AG08396 (cell line): ENCODE measurements at regions not wholly inside any gene's neighbourhood (a gene's known extent, or its start where the extent isn't known, plus 50 kb on each side); places are given as distances from the start of the nearest gene placed in this dataset.
"Not testable (repeated sequence)": the region's sequence is repeated elsewhere in the genome, so short reads cannot be mapped to it uniquely, and the experiment has no call there.

Experiments used
- DNase-seq: peaks from one replicate; pipeline ENCODE4 v3.0.0; 2012; ENCODE audit warnings: low spot score, mixed read lengths

GRCh38 chr2:183459466-183459865 is 335.2 kb downstream of the NUP35 start:
- DNase-seq: no peak

GRCh38 chr2:183463821-183464220 is 339.6 kb downstream of the NUP35 start:
- no peak for DNase-seq

GRCh38 chr2:183465048-183465447 is 340.8 kb downstream of the NUP35 start:
- DNase-seq: no peak

- DNase-seq: no peak
Observed at GRCh38 chr2:183474912-183475695, 350.9 kb downstream of the NUP35 start.

- no peak for DNase-seq
Observed at GRCh38 chr2:183476490-183476889, 352.2 kb downstream of the NUP35 start.

GRCh38 chr2:183477296-183477695 is 353.1 kb downstream of the NUP35 start:
- DNase-seq: no peak

- DNase-seq: not testable (repeated sequence)
Observed at GRCh38 chr2:183478941-183479595, 354.8 kb downstream of the NUP35 start.

GRCh38 chr2:183487326-183487725 is 363.1 kb downstream of the NUP35 start:
- DNase-seq: no peak

GRCh38 chr2:183488421-183488820 is 364.2 kb downstream of the NUP35 start:
- DNase-seq: no peak

GRCh38 chr2:183490489-183490888 is 366.2 kb downstream of the NUP35 start:
- DNase-seq: no peak

- DNase-seq: no peak
Observed at GRCh38 chr2:183490914-183491313, 366.7 kb downstream of the NUP35 start.

GRCh38 chr2:183493040-183493439 is 368.8 kb downstream of the NUP35 start:
- DNase-seq: no peak

GRCh38 chr2:183495079-183495478 is 370.8 kb downstream of the NUP35 start:
- DNase-seq: no peak

- no peak for DNase-seq
Observed at GRCh38 chr2:183495589-183496267, 371.5 kb downstream of the NUP35 start.

GRCh38 chr2:183497861-183498260 is 373.6 kb downstream of the NUP35 start:
- no peak for DNase-seq

GRCh38 chr2:183505911-183506310 is 381.7 kb downstream of the NUP35 start:
- no peak for DNase-seq

GRCh38 chr2:183511154-183511553 is 386.9 kb downstream of the NUP35 start:
- DNase-seq: no peak

- DNase-seq: no peak
Observed at GRCh38 chr2:183519371-183520056, 395.3 kb downstream of the NUP35 start.

- no peak for DNase-seq
Observed at GRCh38 chr2:183521911-183522310, 397.7 kb downstream of the NUP35 start.

- no peak for DNase-seq
Observed at GRCh38 chr2:183522489-183523266, 398.4 kb downstream of the NUP35 start.

- no peak for DNase-seq
Observed at GRCh38 chr2:183530333-183530901, 406.2 kb downstream of the NUP35 start.
